CD4-positive, CD25-positive, alpha-beta regulatory T cell (primary cell): ENCODE measurements at regions not wholly inside any gene's neighbourhood (a gene's known extent, or its start where the extent isn't known, plus 50 kb on each side); places are given as distances from the start of the nearest gene placed in this dataset.
"Not testable (repeated sequence)": the region's sequence is repeated elsewhere in the genome, so short reads cannot be mapped to it uniquely, and the experiment has no call there.

Experiments
- ATAC-seq, 2 donors: fragments of 150-1000 bp; cut with Tn5 transposase; one replicate each; pipeline ENCODE4 v1.10.0; 2021; ENCODE audit warnings: low read depth in 2 of 2, moderate number of reproducible peaks in 2 of 2, moderate library complexity in 1 of 2
- DNase-seq, 3 donors: peaks; one replicate each; pipeline versions ENCODE4 v3.0.0 to v3.0.0-alpha.2; 2012 to 2022; ENCODE audit warnings: mixed read lengths in 1 of 3
- H3K27ac ChIP-seq: one replicate; pipeline ENCODE4 v1.7.0; 2013; ENCODE audit warnings: mild to moderate bottlenecking, low read length; ENCODE audit not compliant: insufficient read depth, poor library complexity, severe bottlenecking
- H3K27me3 ChIP-seq: one replicate; pipeline ENCODE4 v1.7.0; 2013; ENCODE audit warnings: low read length; ENCODE audit not compliant: control insufficient read depth, insufficient read depth
- H3K36me3 ChIP-seq: one replicate; pipeline ENCODE4 v1.7.0; 2013; ENCODE audit warnings: mild to moderate bottlenecking, low read length, moderate library complexity; ENCODE audit not compliant: control insufficient read depth, insufficient read depth
- H3K4me1 ChIP-seq: 2 replicates; pipeline ENCODE4 v1.7.0; 2013; ENCODE audit warnings: mild to moderate bottlenecking, low read length; ENCODE audit not compliant: insufficient read depth, control insufficient read depth, poor library complexity, severe bottlenecking
- H3K4me3 ChIP-seq: one replicate; pipeline ENCODE4 v1.7.0; 2013; ENCODE audit warnings: low read depth, mild to moderate bottlenecking, low read length, moderate library complexity
- H3K9me3 ChIP-seq, 2 experiments: 1 replicate in 1 of 2; 2 replicates in 1 of 2; pipeline ENCODE4 v1.7.0; 2013; ENCODE audit warnings: low read length in 2 of 2, mild to moderate bottlenecking in 1 of 2, moderate library complexity in 1 of 2; ENCODE audit not compliant: control insufficient read depth in 2 of 2
- H3K27ac Mint-ChIP-seq, 3 donors: one replicate each; pipeline ENCODE4 v1.8.0; 2020 to 2022; ENCODE audit warnings: mild to moderate bottlenecking in 3 of 3, mixed read lengths in 3 of 3, moderate library complexity in 2 of 3
- H3K27me3 Mint-ChIP-seq: one replicate; pipeline ENCODE4 v1.8.0; 2022; ENCODE audit warnings: mild to moderate bottlenecking, mixed read lengths
- H3K36me3 Mint-ChIP-seq: one replicate; pipeline ENCODE4 v1.8.0; 2020; ENCODE audit warnings: mixed read lengths
- H3K4me1 Mint-ChIP-seq, 4 donors: one replicate each; pipeline ENCODE4 v1.8.0; 2020 to 2022; ENCODE audit warnings: mixed read lengths in 4 of 4, mild to moderate bottlenecking in 1 of 4
- H3K4me3 Mint-ChIP-seq, 4 donors: one replicate each; pipeline ENCODE4 v1.8.0; 2020 to 2022; ENCODE audit warnings: mild to moderate bottlenecking in 4 of 4, mixed read lengths in 4 of 4, moderate library complexity in 3 of 4
- H3K9me3 Mint-ChIP-seq, 7 donors: one replicate each; pipeline ENCODE4 v1.8.0; 2020 to 2022; ENCODE audit warnings: mixed read lengths in 7 of 7, mild to moderate bottlenecking in 3 of 7, moderate library complexity in 2 of 7

DNA sequence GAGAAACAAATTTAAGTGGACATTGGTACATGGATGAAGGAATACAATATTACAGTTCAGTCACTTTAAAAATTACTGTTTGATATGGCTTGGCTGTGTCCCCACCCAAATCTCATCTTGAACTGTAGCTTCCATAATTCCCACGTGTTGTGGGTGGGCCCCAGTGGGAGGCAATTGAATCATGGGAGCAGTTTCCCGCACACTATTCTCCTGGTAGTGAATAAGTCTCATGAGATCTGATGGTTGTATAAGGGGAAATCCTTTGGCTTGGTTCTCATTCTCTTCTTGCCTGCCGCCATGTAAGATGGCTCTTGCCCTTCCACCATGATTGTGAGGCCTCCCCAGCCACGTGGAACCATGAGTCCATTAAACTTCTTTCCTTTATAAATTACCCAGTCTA lies 804.2 kb upstream of the FRG1 start:
- Histone ChIP-seq H3K36me3 (no peaks in the 10 kb centered on the region), H3K4me1 (no peaks in the 10 kb centered on the region), H3K27ac (no peak overlapping the region), H3K4me3 (no peak overlapping the region), H3K9me3 (no peaks in the 10 kb centered on the region), H3K27me3 (no peaks in the 10 kb centered on the region)
- H3K27ac Mint-ChIP-seq = no peak overlapping the region
- no peaks in the 10 kb centered on the region for H3K4me1 Mint-ChIP-seq
- H3K9me3 Mint-ChIP-seq = peaks cover 0 to 5% (median 4%) of the 10 kb centered on the region in 7 donors
- no peaks in the 10 kb centered on the region for H3K27me3 Mint-ChIP-seq
- H3K4me3 Mint-ChIP-seq = no peak overlapping the region
- DNase-seq = no peak
- no peak for ATAC-seq
- H3K36me3 Mint-ChIP-seq = no peaks in the 10 kb centered on the region

DNA sequence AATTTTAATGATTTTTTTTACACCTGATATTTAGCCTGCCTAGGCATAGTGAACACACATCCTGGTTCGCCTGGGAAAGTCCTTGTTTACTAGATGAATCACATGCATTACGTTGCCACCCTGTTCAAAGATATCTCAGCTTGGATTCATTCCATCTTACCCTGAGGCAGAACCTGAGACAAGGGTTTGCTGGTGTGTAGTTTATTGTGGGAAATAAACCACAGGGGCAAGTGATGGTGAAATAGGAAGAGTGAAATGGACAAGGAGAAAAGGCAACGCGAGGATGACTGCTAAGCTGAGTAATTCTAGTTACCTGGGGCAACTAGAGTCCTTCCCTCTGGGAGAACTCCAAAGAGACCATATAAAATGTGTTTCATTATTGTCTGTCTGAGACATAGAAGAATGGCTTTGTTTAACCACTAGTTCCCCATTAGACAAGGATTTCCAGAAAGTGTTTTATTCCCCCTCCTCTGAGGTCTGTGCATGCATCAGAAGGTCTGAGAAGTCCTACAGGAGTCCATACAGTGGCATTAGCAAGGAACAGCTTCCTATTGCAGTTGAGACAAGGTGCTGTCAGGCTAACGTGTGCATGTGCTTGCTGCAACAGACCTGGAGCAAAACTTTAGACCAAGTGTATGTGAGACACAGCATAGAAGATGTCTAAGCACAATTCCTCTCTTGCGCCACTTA lies 797.3 kb upstream of the FRG1 start:
- no peak overlapping the region for H3K27ac ChIP-seq

DNA sequence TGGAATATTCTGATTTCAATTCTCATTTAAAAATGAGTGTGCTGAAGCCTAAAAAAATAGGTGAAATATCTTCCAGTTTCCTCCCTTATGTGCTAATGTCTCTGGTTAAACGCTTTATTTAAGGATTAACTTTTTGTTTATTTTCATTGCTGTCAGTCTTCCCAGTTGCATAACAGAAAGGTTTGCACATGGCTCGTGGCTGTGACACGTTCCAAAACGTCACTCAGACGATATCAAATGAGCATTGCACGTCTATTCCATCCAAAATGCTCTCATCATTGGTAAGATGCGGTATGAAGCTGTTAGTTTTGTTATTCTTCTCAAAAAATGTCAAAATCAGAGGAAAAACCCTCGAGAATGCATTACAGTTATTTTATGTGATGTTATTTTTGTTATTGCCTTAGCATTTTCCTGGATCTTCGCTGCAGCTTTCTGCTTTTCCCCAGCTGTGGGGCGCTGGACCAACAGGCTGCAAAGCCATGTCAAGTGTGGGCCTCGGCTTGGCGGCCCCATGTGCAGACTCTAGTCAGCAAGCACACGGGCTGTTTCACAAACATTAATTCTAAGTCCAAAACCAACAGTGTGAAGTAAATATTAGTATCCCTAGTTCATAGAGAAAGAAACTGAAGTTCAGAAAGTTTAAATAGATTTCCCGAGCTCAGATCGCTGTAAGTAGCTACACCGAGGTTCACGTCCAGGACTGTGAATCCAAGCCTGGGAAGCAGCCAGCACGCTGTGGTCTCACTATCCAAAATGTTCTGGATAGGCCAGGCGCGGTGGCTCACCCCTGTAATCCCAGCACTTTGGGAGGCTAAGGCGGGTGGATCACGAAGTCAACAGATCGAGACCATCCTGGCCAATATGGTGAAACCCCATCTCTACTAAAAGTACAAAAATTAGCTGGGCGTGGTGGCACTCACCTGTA lies 793.4 kb upstream of the FRG1 start:
- H3K4me1 Mint-ChIP-seq = peaks cover 0 to 2% (median 0%) of the 10 kb centered on the region in 4 donors
- DNase-seq = no peak
- H3K9me3 Mint-ChIP-seq = peaks cover 0 to 25% (median 4%) of the 10 kb centered on the region in 7 donors
- no peaks in the 10 kb centered on the region for H3K36me3 Mint-ChIP-seq
- ATAC-seq = no peak
- Histone ChIP-seq H3K4me1 (no peaks in the 10 kb centered on the region), H3K27ac (no peak overlapping the region), H3K27me3 (no peaks in the 10 kb centered on the region), H3K4me3 (no peak overlapping the region), H3K36me3 (no peaks in the 10 kb centered on the region), H3K9me3 (peaks cover 2 to 9% of the 10 kb centered on the region in 2 experiments)
- no peak overlapping the region for H3K4me3 Mint-ChIP-seq
- no peak overlapping the region for H3K27ac Mint-ChIP-seq
- no peaks in the 10 kb centered on the region for H3K27me3 Mint-ChIP-seq

More for the DNA sequence above, 797.3 kb upstream of the FRG1 start:
- H3K4me3 Mint-ChIP-seq = no peak overlapping the region
- no peak for ATAC-seq
- Histone ChIP-seq H3K9me3 (peaks cover 2 to 9% of the 10 kb centered on the region in 2 experiments), H3K27me3 (no peaks in the 10 kb centered on the region), H3K36me3 (no peaks in the 10 kb centered on the region), H3K4me3 (no peak overlapping the region), H3K4me1 (no peaks in the 10 kb centered on the region)
- no peaks in the 10 kb centered on the region for H3K4me1 Mint-ChIP-seq
- no peak overlapping the region for H3K27ac Mint-ChIP-seq
- no peaks in the 10 kb centered on the region for H3K36me3 Mint-ChIP-seq
- H3K27me3 Mint-ChIP-seq = no peaks in the 10 kb centered on the region
- H3K9me3 Mint-ChIP-seq = peaks cover 0 to 11% (median 4%) of the 10 kb centered on the region in 7 donors
- DNase-seq = no peak

DNA sequence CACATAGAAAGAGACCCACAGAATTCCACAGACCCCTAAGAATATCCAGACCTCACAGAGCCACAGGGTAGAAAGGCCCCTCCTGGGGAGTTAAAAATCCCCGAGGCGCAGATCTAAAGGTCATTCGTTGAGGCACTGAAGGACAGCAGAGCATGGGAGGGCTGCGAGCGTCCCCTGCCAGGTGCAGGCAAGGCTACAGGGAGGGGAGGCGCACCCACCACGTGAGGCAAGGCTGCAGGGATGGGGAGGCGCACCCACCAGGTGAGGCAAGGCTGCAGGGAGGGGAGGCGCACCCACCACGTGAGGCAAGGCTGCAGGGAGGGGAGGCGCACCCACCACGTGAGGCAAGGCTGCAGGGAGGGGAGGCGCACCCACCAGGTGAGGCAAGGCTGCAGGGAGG lies 785.6 kb upstream of the FRG1 start:
- not testable (repeated sequence) for H3K4me1 Mint-ChIP-seq, H3K4me3 Mint-ChIP-seq, H3K36me3 Mint-ChIP-seq

DNA sequence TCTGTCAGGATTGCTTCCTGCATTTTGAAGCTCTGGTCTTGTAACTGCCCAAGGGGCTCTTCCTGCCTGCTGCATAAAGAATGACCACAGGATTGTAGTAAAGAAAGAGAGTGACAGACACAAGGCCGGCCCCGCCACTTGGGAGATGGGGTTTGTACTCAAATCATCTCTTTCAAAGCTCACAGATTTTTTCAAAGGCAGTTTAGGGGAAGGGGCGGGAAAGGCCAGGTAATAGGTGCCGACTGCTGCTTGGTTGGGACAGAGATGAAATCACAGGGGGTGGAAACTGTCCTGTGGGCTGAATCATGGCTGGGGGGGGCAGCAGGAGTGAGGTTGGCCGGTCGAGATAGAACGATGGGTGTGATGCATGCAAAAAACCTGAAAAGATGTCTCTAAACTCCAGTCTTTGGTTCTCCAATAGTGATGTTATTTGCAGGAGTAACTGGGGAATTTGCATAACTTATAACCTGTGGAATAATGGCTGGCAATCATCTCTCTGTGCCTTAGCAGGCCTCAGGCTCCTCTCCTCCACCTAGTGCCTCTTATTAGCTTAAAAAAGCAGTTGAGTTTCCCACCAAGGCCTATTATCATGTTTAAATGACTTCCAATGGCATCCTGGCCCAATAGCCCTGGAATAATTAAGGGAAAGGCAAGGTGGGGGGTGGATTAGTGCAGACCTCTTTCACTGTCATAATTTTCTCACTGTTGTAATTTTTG lies 778.4 kb upstream of the FRG1 start:
- no peak overlapping the region for H3K4me3 Mint-ChIP-seq
- no peak for DNase-seq
- H3K36me3 ChIP-seq = no peaks in the 10 kb centered on the region
- H3K9me3 ChIP-seq = no peaks in the 10 kb centered on the region
- H3K4me1 Mint-ChIP-seq = no peaks in the 10 kb centered on the region
- no peak overlapping the region for H3K27ac ChIP-seq
- ATAC-seq = no peak
- no peak overlapping the region for H3K27ac Mint-ChIP-seq
- peaks cover 0 to 15% (median 4%) of the 10 kb centered on the region in 7 donors for H3K9me3 Mint-ChIP-seq
- no peaks in the 10 kb centered on the region for H3K27me3 ChIP-seq
- no peak overlapping the region for H3K4me3 ChIP-seq
- no peaks in the 10 kb centered on the region for H3K4me1 ChIP-seq
- no peaks in the 10 kb centered on the region for H3K27me3 Mint-ChIP-seq
- no peaks in the 10 kb centered on the region for H3K36me3 Mint-ChIP-seq

More for the DNA sequence above, 785.6 kb upstream of the FRG1 start:
- not testable (repeated sequence) for H3K4me1 ChIP-seq, H3K36me3 ChIP-seq, H3K27ac Mint-ChIP-seq, H3K4me3 ChIP-seq, H3K9me3 ChIP-seq, DNase-seq, H3K27me3 Mint-ChIP-seq, H3K27ac ChIP-seq, H3K27me3 ChIP-seq, ATAC-seq
- peaks cover 0 to 28% (median 4%) of the 10 kb centered on the region in 7 donors for H3K9me3 Mint-ChIP-seq

DNA sequence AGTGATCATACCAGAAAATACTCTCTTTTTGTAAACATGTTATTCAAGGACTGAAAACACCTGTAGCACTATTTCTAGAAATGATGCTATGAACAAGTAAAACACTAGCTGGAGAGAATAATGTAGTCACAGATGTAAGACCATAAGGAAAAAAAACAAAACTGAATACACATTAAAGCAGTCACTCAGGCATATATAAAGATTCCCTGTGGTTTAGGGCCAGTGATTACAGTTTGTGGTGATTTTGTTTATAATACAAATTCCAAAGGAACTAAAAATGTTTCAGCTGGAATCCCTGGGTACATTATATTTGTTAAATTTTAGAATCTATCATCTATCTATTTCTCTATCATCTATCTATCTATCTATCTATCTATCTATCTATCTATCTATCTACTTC lies 777.8 kb upstream of the FRG1 start:
- Histone ChIP-seq H3K27ac (no peak overlapping the region), H3K9me3 (no peaks in the 10 kb centered on the region), H3K4me3 (no peak overlapping the region), H3K27me3 (no peaks in the 10 kb centered on the region), H3K36me3 (no peaks in the 10 kb centered on the region), H3K4me1 (no peaks in the 10 kb centered on the region)
- no peak for ATAC-seq
- H3K4me1 Mint-ChIP-seq = no peaks in the 10 kb centered on the region
- H3K36me3 Mint-ChIP-seq = no peaks in the 10 kb centered on the region
- H3K27ac Mint-ChIP-seq = no peak overlapping the region
- H3K9me3 Mint-ChIP-seq = peaks cover 0 to 15% (median 4%) of the 10 kb centered on the region in 7 donors
- no peaks in the 10 kb centered on the region for H3K27me3 Mint-ChIP-seq
- no peak for DNase-seq
- no peak overlapping the region for H3K4me3 Mint-ChIP-seq

DNA sequence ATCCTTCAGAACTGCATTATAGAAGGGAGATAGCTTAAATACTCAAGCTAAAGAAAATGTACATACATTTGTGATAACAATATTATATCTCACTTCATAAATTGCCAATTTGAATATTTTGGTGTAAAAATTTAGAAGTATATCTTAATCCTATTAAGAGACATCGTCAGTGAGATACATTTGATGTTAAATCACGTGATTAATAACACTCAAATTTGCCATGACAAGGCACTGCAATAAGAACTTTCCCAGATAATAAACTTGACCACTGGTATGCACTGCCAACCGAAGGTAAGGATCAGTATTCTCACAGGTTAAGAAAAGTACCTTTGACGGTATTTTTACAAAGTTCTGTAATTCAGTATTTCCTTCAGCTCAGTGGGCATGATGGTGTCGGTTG lies 764.7 kb upstream of the FRG1 start:
- Histone ChIP-seq H3K27me3 (no peaks in the 10 kb centered on the region), H3K27ac (no peak overlapping the region), H3K4me3 (no peak overlapping the region), H3K36me3 (no peaks in the 10 kb centered on the region), H3K4me1 (no peaks in the 10 kb centered on the region), H3K9me3 (peaks cover 0 to 4% of the 10 kb centered on the region in 2 experiments)
- no peaks in the 10 kb centered on the region for H3K27me3 Mint-ChIP-seq
- ATAC-seq (no peak), DNase-seq (no peak)
- H3K9me3 Mint-ChIP-seq = peaks cover 0 to 18% (median 10%) of the 10 kb centered on the region in 7 donors
- H3K4me3 Mint-ChIP-seq = no peak overlapping the region
- H3K36me3 Mint-ChIP-seq = no peaks in the 10 kb centered on the region
- H3K27ac Mint-ChIP-seq = no peak overlapping the region
- no peaks in the 10 kb centered on the region for H3K4me1 Mint-ChIP-seq
